ENCODE measurements at regions not wholly inside any gene's neighbourhood (a gene's known extent, or its start where the extent isn't known, plus 50 kb on each side); places are given as distances from the start of the nearest gene placed in this dataset.

DNA sequence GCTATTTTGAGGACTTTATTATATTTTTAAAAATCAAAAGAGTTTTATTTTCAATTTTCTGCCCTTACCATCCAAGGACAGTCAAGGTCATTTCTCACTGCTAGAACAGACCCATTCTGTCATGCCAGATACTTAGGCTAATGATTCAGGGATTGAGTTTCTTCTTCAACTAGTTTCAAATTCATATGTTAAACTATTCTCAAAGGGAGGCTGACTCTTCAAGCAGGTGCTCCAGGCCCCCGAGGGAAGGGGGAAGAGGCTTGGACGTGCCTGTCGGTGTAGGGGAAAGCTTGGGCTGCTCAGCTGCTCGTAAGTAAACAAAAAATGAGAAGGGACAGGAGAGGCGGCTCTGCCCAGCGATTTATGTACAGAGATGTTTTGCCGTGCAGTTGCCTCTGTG lies 69.4 kb upstream of the MYLIP start:
- Histone ChIP-seq H3K9ac (ENCODE audit: insufficient read depth, low read length, poor library complexity, severe bottlenecking) (no peak overlapping the region), H4K20me1 (ENCODE audit: insufficient read depth, low read length) (no peaks in the 10 kb centered on the region), H3K27ac (ENCODE audit: low read depth in 1 of 2, low read length in 2 of 2) (no peak overlapping the region), H3K4me1 (ENCODE audit: control insufficient read depth in 1 of 2, insufficient read depth in 2 of 2, low read length in 2 of 2) (peaks cover 0 to 4% of the 10 kb centered on the region in 2 donors), H3K27me3 (ENCODE audit: control insufficient read depth in 2 of 2, insufficient read depth in 2 of 2, low read length in 2 of 2) (no peaks in the 10 kb centered on the region), H3K9me3 (replicated peaks in 1 of 2; ENCODE audit: control insufficient read depth in 1 of 2, insufficient read depth in 1 of 2, low read length in 2 of 2) (no peaks in the 10 kb centered on the region), H3K4me2 (replicated peaks; ENCODE audit: extremely low read depth, low read length, poor library complexity, severe bottlenecking) (no peak overlapping the region), H3K79me2 (ENCODE audit: insufficient read depth, low read length) (no peaks in the 10 kb centered on the region), H3K4me3 (replicated peaks in 1 of 3; ENCODE audit: low read depth in 2 of 3, low read length in 3 of 3) (no peak overlapping the region), H2AFZ (ENCODE audit: insufficient read depth, low read depth, low read length, poor library complexity, severe bottlenecking) (no peak overlapping the region), H3K36me3 (replicated peaks in 1 of 2; ENCODE audit: control insufficient read depth in 1 of 2, insufficient read depth in 2 of 2, low read length in 2 of 2) (no peaks in the 10 kb centered on the region)
- WGBS (ENCODE audit: insufficient coverage): 92% methylated on average over 7 of the region's 7 CpGs
- no peak for DNase-seq
- TF ChIP-seq CTCF (IDR thresholded peaks at IDR 0.05): no peak
- intact Hi-C loops (cut with micrococcal nuclease): no loop called here
- Mint-ChIP-seq H3K4me1 (peaks cover 4% of the 10 kb centered on the region), H3K27me3 (ENCODE audit: low read depth in 3 of 3) (peaks cover 1 to 6% (median 2%) of the 10 kb centered on the region in 3 donors), H3K36me3 (no peaks in the 10 kb centered on the region), H3K27ac (no peak overlapping the region), H3K4me3 (no peak overlapping the region), H3K9me3 (peaks cover 0 to 3% (median 0%) of the 10 kb centered on the region in 7 donors)

GRCh38 chr6:16058929-16059345 lies 69.9 kb upstream of the MYLIP start:
- no peaks in the 10 kb centered on the region for H3K79me2 ChIP-seq (ENCODE audit: insufficient read depth, low read length)
- Mint-ChIP-seq H3K27me3 (ENCODE audit: low read depth in 3 of 3) (peaks cover 1 to 6% (median 2%) of the 10 kb centered on the region in 3 donors), H3K9me3 (peaks cover 0 to 3% (median 0%) of the 10 kb centered on the region in 7 donors), H3K27ac (no peak overlapping the region), H3K36me3 (no peaks in the 10 kb centered on the region), H3K4me3 (no peak overlapping the region), H3K4me1 (peaks cover 4% of the 10 kb centered on the region)
- H4K20me1 ChIP-seq (ENCODE audit: insufficient read depth, low read length): no peaks in the 10 kb centered on the region
- H3K4me2 ChIP-seq (replicated peaks; ENCODE audit: extremely low read depth, low read length, poor library complexity, severe bottlenecking): no peak overlapping the region
- peaks cover 0 to 4% of the 10 kb centered on the region in 2 donors for H3K4me1 ChIP-seq (ENCODE audit: control insufficient read depth in 1 of 2, insufficient read depth in 2 of 2, low read length in 2 of 2)
- H3K36me3 ChIP-seq (replicated peaks in 1 of 2; ENCODE audit: control insufficient read depth in 1 of 2, insufficient read depth in 2 of 2, low read length in 2 of 2): no peaks in the 10 kb centered on the region
- H2AFZ ChIP-seq (ENCODE audit: insufficient read depth, low read depth, low read length, poor library complexity, severe bottlenecking): no peak overlapping the region
- no peaks in the 10 kb centered on the region for H3K9me3 ChIP-seq (replicated peaks in 1 of 2; ENCODE audit: control insufficient read depth in 1 of 2, insufficient read depth in 1 of 2, low read length in 2 of 2)
- H3K9ac ChIP-seq (ENCODE audit: insufficient read depth, low read length, poor library complexity, severe bottlenecking): no peak overlapping the region
- no peak for TF ChIP-seq CTCF (IDR thresholded peaks at IDR 0.05)
- intact Hi-C loops (cut with micrococcal nuclease): no loop called here
- no peak for DNase-seq
- 83% methylated on average over 2 of the region's 4 CpGs for WGBS (ENCODE audit: insufficient coverage)
- no peaks in the 10 kb centered on the region for H3K27me3 ChIP-seq (ENCODE audit: control insufficient read depth in 2 of 2, insufficient read depth in 2 of 2, low read length in 2 of 2)
- no peak overlapping the region for H3K27ac ChIP-seq (ENCODE audit: low read depth in 1 of 2, low read length in 2 of 2)
- H3K4me3 ChIP-seq (replicated peaks in 1 of 3; ENCODE audit: low read depth in 2 of 3, low read length in 3 of 3): no peak overlapping the region

All from CD14-positive monocyte (primary cell).